ENCODE measurements at regions not wholly inside any gene's neighbourhood (a gene's known extent, or its start where the extent isn't known, plus 50 kb on each side); places are given as distances from the start of the nearest gene placed in this dataset.

- H3K4me3 ChIP-seq (replicated peaks in 1 of 2; ENCODE audit: low read depth in 2 of 2, low read length in 2 of 2): no peak overlapping the region
- TF ChIP-seq CTCF (IDR thresholded peaks at IDR 0.05; ENCODE audit: low read depth, low read length): no peak
- no peak for DNase-seq (ENCODE audit: low read depth in 2 of 2)
Measured at GRCh38 chr7:10210000-10210399, 763.7 kb upstream of the PHF14 start.

DNA sequence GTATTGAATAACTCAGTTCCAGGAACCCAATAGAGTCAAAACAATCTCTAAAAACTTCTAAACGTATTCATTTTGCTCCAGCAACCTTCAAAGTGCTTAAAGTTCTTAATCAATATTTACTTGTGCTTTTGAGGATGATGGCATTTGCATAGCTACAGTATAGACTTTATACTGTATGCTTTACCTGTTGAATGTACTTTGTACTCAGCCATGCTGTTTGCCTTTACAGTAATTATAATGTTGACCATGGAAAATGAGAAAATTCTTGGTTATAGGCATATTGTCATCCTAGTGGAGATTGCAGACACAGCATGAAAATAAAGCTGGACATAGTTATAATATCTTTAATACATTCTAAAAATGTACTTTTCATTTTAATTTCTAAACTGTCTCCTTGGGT is 762.7 kb upstream of the PHF14 start:
- no peak for DNase-seq (ENCODE audit: low read depth in 2 of 2)
- no peak overlapping the region for H3K4me3 ChIP-seq (replicated peaks in 1 of 2; ENCODE audit: low read depth in 2 of 2, low read length in 2 of 2)
- TF ChIP-seq CTCF (IDR thresholded peaks at IDR 0.05; ENCODE audit: low read depth, low read length): no peak

DNA sequence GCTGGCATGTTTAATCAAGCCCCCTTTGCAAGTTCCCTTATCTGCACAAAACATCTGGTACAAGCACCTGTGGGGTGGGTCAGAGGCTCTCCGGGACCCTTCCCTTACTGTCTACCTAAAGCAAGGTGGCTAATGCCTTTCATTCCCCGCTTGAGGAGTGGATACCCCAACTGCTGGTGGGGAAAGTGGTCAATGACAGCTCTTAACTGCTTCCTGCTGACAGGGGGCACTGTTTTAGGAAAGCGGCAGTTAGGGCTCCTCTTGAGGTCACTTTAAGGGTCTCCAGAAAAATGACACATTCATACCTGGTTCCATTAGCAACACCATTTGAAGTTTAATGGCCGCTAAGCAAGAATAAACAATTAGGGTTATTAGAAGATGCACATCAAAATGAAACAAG is 761.8 kb upstream of the PHF14 start:
- H3K4me3 ChIP-seq (replicated peaks in 1 of 2; ENCODE audit: low read depth in 2 of 2, low read length in 2 of 2): no peak overlapping the region
- no peak for TF ChIP-seq CTCF (IDR thresholded peaks at IDR 0.05; ENCODE audit: low read depth, low read length)
- DNase-seq (ENCODE audit: low read depth in 2 of 2): no peak

- DNase-seq (ENCODE audit: low read depth in 2 of 2): no peak
- TF ChIP-seq CTCF (IDR thresholded peaks at IDR 0.05; ENCODE audit: low read depth, low read length): no peak
- no peak overlapping the region for H3K4me3 ChIP-seq (replicated peaks in 1 of 2; ENCODE audit: low read depth in 2 of 2, low read length in 2 of 2)
Measured at GRCh38 chr7:10212649-10213048, 761.0 kb upstream of the PHF14 start.

GRCh38 chr7:10216462-10216861 is 757.2 kb upstream of the PHF14 start:
- TF ChIP-seq CTCF (IDR thresholded peaks at IDR 0.05; ENCODE audit: low read depth, low read length): no peak
- DNase-seq (ENCODE audit: low read depth in 2 of 2): no peak
- H3K4me3 ChIP-seq (replicated peaks in 1 of 2; ENCODE audit: low read depth in 2 of 2, low read length in 2 of 2): no peak overlapping the region

DNA sequence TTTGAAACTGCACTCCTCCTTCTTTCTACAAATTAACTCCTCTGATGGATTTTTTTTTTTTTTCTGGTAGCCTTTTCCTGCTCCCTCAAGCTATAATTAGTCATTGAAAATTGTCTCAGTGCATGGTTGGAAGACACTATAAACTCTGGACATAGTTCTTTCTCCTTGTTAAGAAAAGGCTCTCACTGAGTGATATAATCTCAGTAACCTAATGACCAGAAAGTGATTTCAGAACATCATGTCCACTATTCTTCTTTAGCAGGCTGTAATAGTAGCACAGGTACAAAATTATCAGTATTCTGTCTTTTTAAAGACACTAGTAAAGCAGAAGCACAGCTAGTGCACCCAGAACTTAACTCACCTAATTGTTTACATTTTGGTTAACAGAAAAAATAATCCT is 752.6 kb upstream of the PHF14 start:
- TF ChIP-seq CTCF (IDR thresholded peaks at IDR 0.05; ENCODE audit: low read depth, low read length): no peak
- no peak for DNase-seq (ENCODE audit: low read depth in 2 of 2)
- no peak overlapping the region for H3K4me3 ChIP-seq (replicated peaks in 1 of 2; ENCODE audit: low read depth in 2 of 2, low read length in 2 of 2)

GRCh38 chr7:10222976-10223375 is 750.7 kb upstream of the PHF14 start:
- no peak overlapping the region for H3K4me3 ChIP-seq (replicated peaks in 1 of 2; ENCODE audit: low read depth in 2 of 2, low read length in 2 of 2)
- no peak for DNase-seq (ENCODE audit: low read depth in 2 of 2)
- TF ChIP-seq CTCF (IDR thresholded peaks at IDR 0.05; ENCODE audit: low read depth, low read length): no peak

All from cardiac fibroblast (primary cell).